ENCODE measurements at regions not wholly inside any gene's neighbourhood (a gene's known extent, or its start where the extent isn't known, plus 50 kb on each side); places are given as distances from the start of the nearest gene placed in this dataset.
"Not testable (repeated sequence)": the region's sequence is repeated elsewhere in the genome, so short reads cannot be mapped to it uniquely, and the experiment has no call there.

GRCh38 chr4:128758314-128758922 lies 51.1 kb upstream of the JADE1 start:
- peak overlapping the region; percentile 0 for H3K27ac Mint-ChIP-seq
- H3K36me3 Mint-ChIP-seq: no peaks in the 10 kb centered on the region
- no peaks in the 10 kb centered on the region for H3K9me3 Mint-ChIP-seq
- H3K4me3 Mint-ChIP-seq: no peak overlapping the region
- no peak for TF ChIP-seq CTCF (IDR thresholded peaks at IDR 0.05; ENCODE audit: unreplicated experiment)
- no peak for DNase-seq (ENCODE audit: low spot score in 2 of 2, unreplicated experiment in 2 of 2)
- H3K4me1 Mint-ChIP-seq: peaks cover 16% of the 10 kb centered on the region
- no peaks in the 10 kb centered on the region for H3K27me3 Mint-ChIP-seq (ENCODE audit: low read depth)

- Mint-ChIP-seq H3K27ac (no peak overlapping the region), H3K9me3 (no peaks in the 10 kb centered on the region), H3K36me3 (no peaks in the 10 kb centered on the region), H3K27me3 (ENCODE audit: low read depth) (no peaks in the 10 kb centered on the region), H3K4me3 (no peak overlapping the region), H3K4me1 (peaks cover 19% of the 10 kb centered on the region)
- DNase-seq (ENCODE audit: low spot score in 2 of 2, unreplicated experiment in 2 of 2): no peak
- TF ChIP-seq CTCF (IDR thresholded peaks at IDR 0.05; ENCODE audit: unreplicated experiment): no peak
Observed at GRCh38 chr4:128757712-128758111, 51.8 kb upstream of the JADE1 start.

- Mint-ChIP-seq H3K27me3 (ENCODE audit: low read depth) (no peaks in the 10 kb centered on the region), H3K9me3 (no peaks in the 10 kb centered on the region), H3K4me3 (no peak overlapping the region), H3K36me3 (no peaks in the 10 kb centered on the region), H3K27ac (peak overlapping the region; percentile 47), H3K4me1 (peaks cover 16% of the 10 kb centered on the region)
- DNase-seq (ENCODE audit: low spot score in 2 of 2, unreplicated experiment in 2 of 2): no peak
- TF ChIP-seq CTCF (IDR thresholded peaks at IDR 0.05; ENCODE audit: unreplicated experiment): no peak
Observed at GRCh38 chr4:128751354-128751753, 58.1 kb upstream of the JADE1 start.

GRCh38 chr4:128741748-128742147 lies 67.8 kb upstream of the JADE1 start:
- not testable (repeated sequence) for H3K9me3 Mint-ChIP-seq; DNase-seq (ENCODE audit: low spot score in 2 of 2, unreplicated experiment in 2 of 2); H3K27ac Mint-ChIP-seq; H3K4me3 Mint-ChIP-seq; H3K27me3 Mint-ChIP-seq (ENCODE audit: low read depth); H3K36me3 Mint-ChIP-seq; H3K4me1 Mint-ChIP-seq

- H3K9me3 Mint-ChIP-seq: peaks cover 4% of the 10 kb centered on the region
- no peaks in the 10 kb centered on the region for H3K36me3 Mint-ChIP-seq
- H3K4me1 Mint-ChIP-seq: peaks cover 1% of the 10 kb centered on the region
- TF ChIP-seq CTCF (IDR thresholded peaks at IDR 0.05; ENCODE audit: unreplicated experiment): no peak
- no peak overlapping the region for H3K4me3 Mint-ChIP-seq
- no peak for DNase-seq (ENCODE audit: low spot score in 2 of 2, unreplicated experiment in 2 of 2)
- H3K27me3 Mint-ChIP-seq (ENCODE audit: low read depth): no peaks in the 10 kb centered on the region
- no peak overlapping the region for H3K27ac Mint-ChIP-seq
Observed at GRCh38 chr4:128737098-128737513, 72.4 kb upstream of the JADE1 start.

GRCh38 chr4:128735714-128736113 lies 73.8 kb upstream of the JADE1 start:
- H3K27me3 Mint-ChIP-seq (ENCODE audit: low read depth): no peaks in the 10 kb centered on the region
- peaks cover 4% of the 10 kb centered on the region for H3K9me3 Mint-ChIP-seq
- no peak overlapping the region for H3K27ac Mint-ChIP-seq
- no peak overlapping the region for H3K4me3 Mint-ChIP-seq
- no peak for TF ChIP-seq CTCF (IDR thresholded peaks at IDR 0.05; ENCODE audit: unreplicated experiment)
- no peaks in the 10 kb centered on the region for H3K36me3 Mint-ChIP-seq
- H3K4me1 Mint-ChIP-seq: peaks cover 1% of the 10 kb centered on the region
- DNase-seq (ENCODE audit: low spot score in 2 of 2, unreplicated experiment in 2 of 2): no peak

Measured in mesothelial cell of epicardium (in vitro differentiated cells).